ENCODE measurements at regions not wholly inside any gene's neighbourhood (a gene's known extent, or its start where the extent isn't known, plus 50 kb on each side); places are given as distances from the start of the nearest gene placed in this dataset.

GRCh38 chr2:237020090-237020489 is 65.6 kb upstream of the COPS8 start:
- Mint-ChIP-seq H3K27ac (peak overlapping the region in 1 of 9 donors; percentile 64), H3K9me3 (peaks cover 0 to 4% (median 0%) of the 10 kb centered on the region in 11 donors), H3K4me1 (no peaks in the 10 kb centered on the region), H3K27me3 (peaks cover 0 to 7% (median 0%) of the 10 kb centered on the region in 5 donors), H3K36me3 (no peaks in the 10 kb centered on the region), H3K4me3 (no peak overlapping the region)
- no peak overlapping the region for H3K4me3 ChIP-seq (ENCODE audit: low read length)
- DNase-seq = no peak
- no peaks in the 10 kb centered on the region for H3K9me3 ChIP-seq (ENCODE audit: control insufficient read depth in 2 of 3, low read length in 3 of 3)
- intact Hi-C loops (cut with micrococcal nuclease) = no loop called here
- no peaks in the 10 kb centered on the region for H3K27me3 ChIP-seq (ENCODE audit: control insufficient read depth in 2 of 2, insufficient read depth in 2 of 2, low read length in 2 of 2)
- H3K36me3 ChIP-seq (ENCODE audit: control insufficient read depth in 2 of 3, insufficient read depth in 3 of 3, low read length in 3 of 3) = no peaks in the 10 kb centered on the region
- no peak for ATAC-seq
- ChIA-PET POLR2A (no interaction called here), CTCF (interaction anchor here (0.7 kb wide), 1 partner anchor 95 kb away, joined by 3 read pairs; no protein-coding TSS in a partner anchor)
- no peaks in the 10 kb centered on the region for H3K4me1 ChIP-seq (ENCODE audit: control insufficient read depth in 2 of 2, insufficient read depth in 2 of 2, low read length in 2 of 2)
- H3K27ac ChIP-seq (ENCODE audit: low read depth, low read length) = no peak overlapping the region

- Mint-ChIP-seq H3K36me3 (no peaks in the 10 kb centered on the region), H3K9me3 (peaks cover 0 to 4% (median 0%) of the 10 kb centered on the region in 11 donors), H3K27me3 (peaks cover 0 to 7% (median 0%) of the 10 kb centered on the region in 5 donors), H3K27ac (no peak overlapping the region), H3K4me1 (no peaks in the 10 kb centered on the region), H3K4me3 (no peak overlapping the region)
- H3K9me3 ChIP-seq (ENCODE audit: control insufficient read depth in 2 of 3, low read length in 3 of 3) = no peaks in the 10 kb centered on the region
- no peaks in the 10 kb centered on the region for H3K36me3 ChIP-seq (ENCODE audit: control insufficient read depth in 2 of 3, insufficient read depth in 3 of 3, low read length in 3 of 3)
- DNase-seq (no peak), ATAC-seq (no peak)
- no peaks in the 10 kb centered on the region for H3K4me1 ChIP-seq (ENCODE audit: control insufficient read depth in 2 of 2, insufficient read depth in 2 of 2, low read length in 2 of 2)
- intact Hi-C loops (cut with micrococcal nuclease) = no loop called here
- no peak overlapping the region for H3K4me3 ChIP-seq (ENCODE audit: low read length)
- ChIA-PET POLR2A (no interaction called here), CTCF (no interaction called here)
- no peaks in the 10 kb centered on the region for H3K27me3 ChIP-seq (ENCODE audit: control insufficient read depth in 2 of 2, insufficient read depth in 2 of 2, low read length in 2 of 2)
- H3K27ac ChIP-seq (ENCODE audit: low read depth, low read length) = no peak overlapping the region
Measured at GRCh38 chr2:237022533-237022932, 63.2 kb upstream of the COPS8 start.

- POLR2A ChIA-PET = no interaction called here
- Histone ChIP-seq H3K27me3 (ENCODE audit: control insufficient read depth in 2 of 2, insufficient read depth in 2 of 2, low read length in 2 of 2) (no peaks in the 10 kb centered on the region), H3K4me3 (ENCODE audit: low read length) (no peak overlapping the region), H3K9me3 (ENCODE audit: control insufficient read depth in 2 of 3, low read length in 3 of 3) (no peaks in the 10 kb centered on the region), H3K36me3 (ENCODE audit: control insufficient read depth in 2 of 3, insufficient read depth in 3 of 3, low read length in 3 of 3) (no peaks in the 10 kb centered on the region), H3K27ac (ENCODE audit: low read depth, low read length) (no peak overlapping the region), H3K4me1 (ENCODE audit: control insufficient read depth in 2 of 2, insufficient read depth in 2 of 2, low read length in 2 of 2) (no peaks in the 10 kb centered on the region)
- intact Hi-C loops (cut with micrococcal nuclease) = no loop called here
- CTCF ChIA-PET = interaction anchor here (0.6 to 2.0 kb wide), 2 partner anchors 218 to 511 kb away, joined by 3 to 8 read pairs; no protein-coding TSS in a partner anchor
- peaks cover 0 to 4% (median 0%) of the 10 kb centered on the region in 11 donors for H3K9me3 Mint-ChIP-seq
- no peak for DNase-seq
- no peak overlapping the region for H3K4me3 Mint-ChIP-seq
- no peaks in the 10 kb centered on the region for H3K4me1 Mint-ChIP-seq
- no peak overlapping the region for H3K27ac Mint-ChIP-seq
- no peaks in the 10 kb centered on the region for H3K36me3 Mint-ChIP-seq
- H3K27me3 Mint-ChIP-seq = peaks cover 0 to 7% (median 0%) of the 10 kb centered on the region in 5 donors
- ATAC-seq = no peak
Measured at GRCh38 chr2:237024255-237024654, 61.4 kb upstream of the COPS8 start.

GRCh38 chr2:237025090-237025865 is 60.4 kb upstream of the COPS8 start:
- H3K27me3 Mint-ChIP-seq = peaks cover 0 to 7% (median 0%) of the 10 kb centered on the region in 5 donors
- intact Hi-C loops (cut with micrococcal nuclease) = loop anchor here in 1 of 2 donors (5.0 kb wide), 1 partner anchor 173 kb away; no protein-coding TSS in a partner anchor
- no peak overlapping the region for H3K27ac Mint-ChIP-seq
- Histone ChIP-seq H3K36me3 (ENCODE audit: control insufficient read depth in 2 of 3, insufficient read depth in 3 of 3, low read length in 3 of 3) (no peaks in the 10 kb centered on the region), H3K4me3 (ENCODE audit: low read length) (no peak overlapping the region), H3K9me3 (ENCODE audit: control insufficient read depth in 2 of 3, low read length in 3 of 3) (no peaks in the 10 kb centered on the region), H3K4me1 (ENCODE audit: control insufficient read depth in 2 of 2, insufficient read depth in 2 of 2, low read length in 2 of 2) (no peaks in the 10 kb centered on the region), H3K27me3 (ENCODE audit: control insufficient read depth in 2 of 2, insufficient read depth in 2 of 2, low read length in 2 of 2) (no peaks in the 10 kb centered on the region), H3K27ac (ENCODE audit: low read depth, low read length) (no peak overlapping the region)
- no peak overlapping the region for H3K4me3 Mint-ChIP-seq
- ChIA-PET CTCF (interaction anchor here (2.0 kb wide), 1 partner anchor 512 kb away, joined by 8 read pairs; no protein-coding TSS in a partner anchor), POLR2A (no interaction called here)
- ATAC-seq (peak; percentile 73), DNase-seq (no peak)
- H3K9me3 Mint-ChIP-seq = peaks cover 0 to 4% (median 0%) of the 10 kb centered on the region in 11 donors
- no peaks in the 10 kb centered on the region for H3K4me1 Mint-ChIP-seq
- H3K36me3 Mint-ChIP-seq = no peaks in the 10 kb centered on the region

GRCh38 chr2:237026981-237027711 is 58.5 kb upstream of the COPS8 start:
- DNase-seq (peak in 8 of 9 donors; percentile 7 to 53 (median 28)), ATAC-seq (peak; percentile 64)
- Mint-ChIP-seq H3K27me3 (peaks cover 0 to 7% (median 0%) of the 10 kb centered on the region in 5 donors), H3K4me3 (no peak overlapping the region), H3K9me3 (peaks cover 0 to 4% (median 0%) of the 10 kb centered on the region in 11 donors), H3K27ac (no peak overlapping the region), H3K4me1 (no peaks in the 10 kb centered on the region), H3K36me3 (no peaks in the 10 kb centered on the region)
- ChIA-PET CTCF (interaction anchor here (1.0 to 1.8 kb wide), 8 partner anchors 16 to 674 kb away, joined by 3 to 9 read pairs (median 4); partner anchors contain the start of gene ACKR3), POLR2A (no interaction called here)
- intact Hi-C loops (cut with micrococcal nuclease) = loop anchor here (1.0 to 5.0 kb wide), 6 partner anchors 98 to 674 kb away; partner anchors contain the start of gene ACKR3 (in 1 of the 2)
- H3K4me1 ChIP-seq (ENCODE audit: control insufficient read depth in 2 of 2, insufficient read depth in 2 of 2, low read length in 2 of 2) = no peaks in the 10 kb centered on the region
- H3K27ac ChIP-seq (ENCODE audit: low read depth, low read length) = no peak overlapping the region
- no peaks in the 10 kb centered on the region for H3K36me3 ChIP-seq (ENCODE audit: control insufficient read depth in 2 of 3, insufficient read depth in 3 of 3, low read length in 3 of 3)
- H3K4me3 ChIP-seq (ENCODE audit: low read length) = no peak overlapping the region
- H3K27me3 ChIP-seq (ENCODE audit: control insufficient read depth in 2 of 2, insufficient read depth in 2 of 2, low read length in 2 of 2) = no peaks in the 10 kb centered on the region
- no peaks in the 10 kb centered on the region for H3K9me3 ChIP-seq (ENCODE audit: control insufficient read depth in 2 of 3, low read length in 3 of 3)

- Histone ChIP-seq H3K4me1 (ENCODE audit: control insufficient read depth in 2 of 2, insufficient read depth in 2 of 2, low read length in 2 of 2) (no peaks in the 10 kb centered on the region), H3K4me3 (ENCODE audit: low read length) (no peak overlapping the region), H3K27me3 (ENCODE audit: control insufficient read depth in 2 of 2, insufficient read depth in 2 of 2, low read length in 2 of 2) (no peaks in the 10 kb centered on the region), H3K27ac (ENCODE audit: low read depth, low read length) (no peak overlapping the region), H3K9me3 (ENCODE audit: control insufficient read depth in 2 of 3, low read length in 3 of 3) (no peaks in the 10 kb centered on the region), H3K36me3 (ENCODE audit: control insufficient read depth in 2 of 3, insufficient read depth in 3 of 3, low read length in 3 of 3) (no peaks in the 10 kb centered on the region)
- ATAC-seq = no peak
- H3K27me3 Mint-ChIP-seq = peaks cover 0 to 7% (median 0%) of the 10 kb centered on the region in 5 donors
- H3K4me3 Mint-ChIP-seq = no peak overlapping the region
- ChIA-PET CTCF (interaction anchor here (1.0 to 1.8 kb wide), 6 partner anchors 16 to 675 kb away, joined by 3 to 9 read pairs (median 5); partner anchors contain the start of gene ACKR3), POLR2A (no interaction called here)
- no peak overlapping the region for H3K27ac Mint-ChIP-seq
- no peak for DNase-seq
- H3K4me1 Mint-ChIP-seq = no peaks in the 10 kb centered on the region
- H3K9me3 Mint-ChIP-seq = peaks cover 0 to 4% (median 0%) of the 10 kb centered on the region in 11 donors
- no peaks in the 10 kb centered on the region for H3K36me3 Mint-ChIP-seq
- intact Hi-C loops (cut with micrococcal nuclease) = loop anchor here (1.0 to 5.0 kb wide), 6 partner anchors 99 to 674 kb away; partner anchors contain the start of gene ACKR3 (in 1 of the 2)
Measured at GRCh38 chr2:237027712-237028029, 58.0 kb upstream of the COPS8 start.
